ENCODE measurements at regions not wholly inside any gene's neighbourhood (a gene's known extent, or its start where the extent isn't known, plus 50 kb on each side); places are given as distances from the start of the nearest gene placed in this dataset.

- Histone ChIP-seq H3K4me3 (no peak overlapping the region), H3K9me3 (no peaks in the 10 kb centered on the region), H3K27ac (no peak overlapping the region), H3K27me3 (no peaks in the 10 kb centered on the region), H3K4me1 (no peaks in the 10 kb centered on the region), H3K36me3 (no peaks in the 10 kb centered on the region)
- no peak for DNase-seq
- TF ChIP-seq CTCF (IDR thresholded peaks at IDR 0.05), result no peak
- intact Hi-C loops (cut with DNase I), result no loop called here
- ATAC-seq, result no peak
- 91 to 100% methylated on average over 1 of the region's 1 CpG for WGBS, 2 donors
- no peak for FAIRE-seq
These were observed 128.7 kb downstream of the ANKRD50 start for GRCh38 chr4:124583797-124584196.

- WGBS, 2 donors, result 87 to 100% methylated on average over 1 of the region's 1 CpG
- Histone ChIP-seq H3K36me3 (no peaks in the 10 kb centered on the region), H3K27ac (no peak overlapping the region), H3K4me1 (no peaks in the 10 kb centered on the region), H3K27me3 (no peaks in the 10 kb centered on the region), H3K9me3 (no peaks in the 10 kb centered on the region), H3K4me3 (no peak overlapping the region)
- ATAC-seq, result no peak
- no peak for FAIRE-seq
- no peak for TF ChIP-seq CTCF (IDR thresholded peaks at IDR 0.05)
- intact Hi-C loops (cut with DNase I), result no loop called here
- DNase-seq, result no peak
These were observed 122.7 kb downstream of the ANKRD50 start for GRCh38 chr4:124589786-124590185.

GRCh38 chr4:124590480-124590879 is 122.1 kb downstream of the ANKRD50 start:
- no peak for DNase-seq
- no peak for ATAC-seq
- no peak for FAIRE-seq
- Histone ChIP-seq H3K27me3 (no peaks in the 10 kb centered on the region), H3K4me1 (no peaks in the 10 kb centered on the region), H3K9me3 (no peaks in the 10 kb centered on the region), H3K36me3 (no peaks in the 10 kb centered on the region), H3K4me3 (no peak overlapping the region), H3K27ac (no peak overlapping the region)
- TF ChIP-seq CTCF (IDR thresholded peaks at IDR 0.05), result no peak
- intact Hi-C loops (cut with DNase I), result no loop called here

- Histone ChIP-seq H3K9me3 (no peaks in the 10 kb centered on the region), H3K27ac (no peak overlapping the region), H3K36me3 (no peaks in the 10 kb centered on the region), H3K4me1 (no peaks in the 10 kb centered on the region), H3K4me3 (no peak overlapping the region), H3K27me3 (no peaks in the 10 kb centered on the region)
- TF ChIP-seq CTCF (IDR thresholded peaks at IDR 0.05), result no peak
- DNase-seq (no peak), FAIRE-seq (no peak), ATAC-seq (no peak)
- intact Hi-C loops (cut with DNase I), result no loop called here
- WGBS, 2 donors, result 70 to 71% methylated on average over 2 of the region's 2 CpGs
These were observed 120.9 kb downstream of the ANKRD50 start for GRCh38 chr4:124591637-124592036.

GRCh38 chr4:124593494-124593893 is 119.0 kb downstream of the ANKRD50 start:
- no peak for FAIRE-seq
- Histone ChIP-seq H3K27me3 (no peaks in the 10 kb centered on the region), H3K36me3 (no peaks in the 10 kb centered on the region), H3K4me1 (no peaks in the 10 kb centered on the region), H3K9me3 (no peaks in the 10 kb centered on the region), H3K27ac (no peak overlapping the region), H3K4me3 (no peak overlapping the region)
- 86 to 94% methylated on average over 2 of the region's 2 CpGs for WGBS, 2 donors
- no peak for ATAC-seq
- intact Hi-C loops (cut with DNase I), result no loop called here
- DNase-seq, result no peak
- no peak for TF ChIP-seq CTCF (IDR thresholded peaks at IDR 0.05)

Data from pancreas (tissue), 10 donors.